ENCODE measurements at regions not wholly inside any gene's neighbourhood (a gene's known extent, or its start where the extent isn't known, plus 50 kb on each side); places are given as distances from the start of the nearest gene placed in this dataset.
"Not testable (repeated sequence)": the region's sequence is repeated elsewhere in the genome, so short reads cannot be mapped to it uniquely, and the experiment has no call there.

DNA sequence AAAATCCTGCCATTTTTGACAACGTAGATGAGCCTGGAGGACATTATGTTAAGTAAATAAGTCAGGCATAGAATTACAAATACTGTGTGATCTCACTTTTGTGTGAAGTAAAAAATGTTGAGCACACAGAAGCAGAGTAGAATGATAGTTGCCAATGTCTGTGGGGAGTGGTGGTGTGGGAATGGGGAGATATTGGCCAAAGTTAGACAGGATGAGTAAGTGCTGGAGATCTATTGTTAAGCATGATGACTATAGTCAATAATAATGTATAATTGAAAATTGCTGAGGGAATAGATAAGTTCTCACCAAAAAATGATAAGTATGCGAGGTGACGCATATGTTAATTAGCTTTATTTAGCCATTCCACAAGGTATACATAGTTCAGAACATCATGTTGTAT, 92.0 kb downstream of the GPR85 start:
- no peak for DNase-seq
- Mint-ChIP-seq H3K4me1 (no peaks in the 10 kb centered on the region), H3K27me3 (no peaks in the 10 kb centered on the region)

DNA sequence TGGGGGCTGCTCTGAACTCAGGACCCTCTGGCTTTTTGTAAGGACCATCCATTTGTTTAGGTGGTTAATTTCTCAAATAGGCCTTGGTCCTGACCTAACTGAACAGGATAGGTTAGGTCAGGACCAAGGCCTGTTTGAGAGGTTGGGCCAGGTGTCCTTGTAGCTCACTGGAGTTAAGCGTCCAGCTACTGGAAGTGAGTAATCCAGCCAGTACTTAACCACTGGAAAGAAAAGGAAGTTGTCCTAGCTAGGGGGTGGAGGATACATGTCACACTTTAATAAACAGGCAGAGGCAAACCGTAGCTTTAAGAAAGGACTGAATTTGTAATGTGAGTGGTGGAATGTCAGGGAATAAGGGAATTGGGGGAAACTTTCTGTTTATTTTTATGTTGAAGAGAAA, 96.0 kb downstream of the GPR85 start:
- CTCF ChIA-PET = no interaction called here
- no peaks in the 10 kb centered on the region for H3K36me3 Mint-ChIP-seq
- H3K9me3 Mint-ChIP-seq = no peaks in the 10 kb centered on the region
- no peak overlapping the region for H3K4me3 Mint-ChIP-seq
- no peak for DNase-seq
- H3K4me1 Mint-ChIP-seq = no peaks in the 10 kb centered on the region
- H3K27me3 Mint-ChIP-seq = no peaks in the 10 kb centered on the region
- H3K27ac Mint-ChIP-seq = no peak overlapping the region

More for the DNA sequence above, 92.0 kb downstream of the GPR85 start:
- Mint-ChIP-seq H3K4me3 (no peak overlapping the region), H3K9me3 (no peaks in the 10 kb centered on the region), H3K27ac (no peak overlapping the region), H3K36me3 (no peaks in the 10 kb centered on the region)
- CTCF ChIA-PET = no interaction called here

DNA sequence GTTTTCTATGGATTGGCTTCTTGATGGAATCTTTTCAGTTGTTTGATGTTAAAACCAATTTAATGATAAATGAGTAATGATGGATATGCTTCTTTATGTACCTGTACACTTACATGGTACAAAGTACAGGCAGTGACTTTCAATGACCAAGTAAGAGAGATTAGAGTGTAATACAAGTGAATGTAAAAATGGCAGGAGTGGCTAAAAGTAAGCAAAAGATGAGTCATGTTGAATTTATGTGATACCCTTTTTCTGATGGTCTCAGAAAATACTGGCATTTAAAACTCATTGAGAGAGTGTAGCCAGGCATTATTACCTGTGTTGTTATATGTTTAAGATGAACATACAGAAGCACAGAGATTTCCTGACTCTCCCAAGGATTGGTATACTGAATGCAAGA, 97.1 kb downstream of the GPR85 start:
- H3K4me3 Mint-ChIP-seq = no peak overlapping the region
- H3K9me3 Mint-ChIP-seq = no peaks in the 10 kb centered on the region
- no peak for DNase-seq
- H3K4me1 Mint-ChIP-seq = no peaks in the 10 kb centered on the region
- CTCF ChIA-PET = no interaction called here
- no peaks in the 10 kb centered on the region for H3K27me3 Mint-ChIP-seq
- H3K36me3 Mint-ChIP-seq = no peaks in the 10 kb centered on the region
- no peak overlapping the region for H3K27ac Mint-ChIP-seq

DNA sequence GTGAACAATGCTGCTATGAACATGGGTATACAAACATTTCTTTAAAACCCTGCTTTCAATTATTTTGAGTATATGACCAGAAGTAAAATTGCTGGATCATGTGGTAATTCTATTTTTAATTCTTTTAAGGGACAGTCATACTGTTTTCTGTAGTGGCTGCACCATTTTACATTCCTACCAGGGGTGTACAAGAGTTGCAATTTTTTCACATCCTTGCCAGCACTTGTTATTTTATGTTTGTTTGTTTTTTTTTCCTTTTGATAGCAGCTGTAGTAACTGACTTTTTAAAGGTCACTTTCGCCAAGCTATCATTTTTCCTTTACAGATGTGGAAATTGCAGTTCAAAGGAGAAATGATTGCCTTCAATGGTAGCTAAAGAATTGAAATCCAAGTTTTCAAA, 99.5 kb downstream of the GPR85 start:
- no peaks in the 10 kb centered on the region for H3K36me3 Mint-ChIP-seq
- H3K4me3 Mint-ChIP-seq = no peak overlapping the region
- H3K27ac Mint-ChIP-seq = no peak overlapping the region
- H3K4me1 Mint-ChIP-seq = no peaks in the 10 kb centered on the region
- no peak for DNase-seq
- no peaks in the 10 kb centered on the region for H3K9me3 Mint-ChIP-seq
- H3K27me3 Mint-ChIP-seq = no peaks in the 10 kb centered on the region
- CTCF ChIA-PET = no interaction called here

- CTCF ChIA-PET = no interaction called here
- H3K4me1 Mint-ChIP-seq = no peaks in the 10 kb centered on the region
- no peak for DNase-seq
These were observed 100.2 kb downstream of the GPR85 start for GRCh38 chr7:112986256-112987031.

DNA sequence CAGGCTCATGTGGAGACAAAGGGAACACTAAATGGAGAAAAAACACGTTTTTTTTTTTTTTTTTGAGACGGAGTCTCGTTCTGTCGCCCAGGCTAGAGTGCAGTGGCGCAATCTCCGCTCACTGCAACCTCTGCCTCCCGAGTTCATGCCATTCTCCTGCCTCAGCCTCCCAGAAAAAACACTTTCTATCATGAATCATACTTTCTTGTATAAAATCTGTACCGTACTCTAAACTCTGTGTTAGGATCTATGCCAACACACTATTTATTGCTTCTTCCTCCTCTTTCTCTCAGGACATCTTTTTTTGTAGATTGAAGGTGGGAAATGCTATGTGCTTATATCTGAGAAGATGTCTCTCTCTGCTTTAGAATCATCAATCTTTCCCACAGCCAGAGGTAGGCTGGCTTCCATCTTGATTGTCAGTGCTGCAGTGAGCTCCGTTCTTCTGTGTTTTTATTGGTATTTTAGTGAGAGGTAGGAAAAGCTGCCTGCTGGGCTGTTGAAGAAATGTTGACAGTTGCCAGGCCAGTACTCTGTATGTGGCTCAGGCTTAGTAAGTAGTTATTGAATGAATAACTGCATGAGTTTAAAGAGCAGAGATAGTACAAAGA, 101.1 kb downstream of the GPR85 start:
- H3K36me3 Mint-ChIP-seq = no peaks in the 10 kb centered on the region
- no peak for DNase-seq
- no peaks in the 10 kb centered on the region for H3K4me1 Mint-ChIP-seq
- CTCF ChIA-PET = no interaction called here
- no peaks in the 10 kb centered on the region for H3K27me3 Mint-ChIP-seq
- H3K27ac Mint-ChIP-seq = no peak overlapping the region
- H3K9me3 Mint-ChIP-seq = no peaks in the 10 kb centered on the region
- no peak overlapping the region for H3K4me3 Mint-ChIP-seq

More at GRCh38 chr7:112986256-112987031, 100.2 kb downstream of the GPR85 start:
- no peaks in the 10 kb centered on the region for H3K9me3 Mint-ChIP-seq
- no peak overlapping the region for H3K4me3 Mint-ChIP-seq
- no peaks in the 10 kb centered on the region for H3K36me3 Mint-ChIP-seq
- no peaks in the 10 kb centered on the region for H3K27me3 Mint-ChIP-seq
- no peak overlapping the region for H3K27ac Mint-ChIP-seq

DNA sequence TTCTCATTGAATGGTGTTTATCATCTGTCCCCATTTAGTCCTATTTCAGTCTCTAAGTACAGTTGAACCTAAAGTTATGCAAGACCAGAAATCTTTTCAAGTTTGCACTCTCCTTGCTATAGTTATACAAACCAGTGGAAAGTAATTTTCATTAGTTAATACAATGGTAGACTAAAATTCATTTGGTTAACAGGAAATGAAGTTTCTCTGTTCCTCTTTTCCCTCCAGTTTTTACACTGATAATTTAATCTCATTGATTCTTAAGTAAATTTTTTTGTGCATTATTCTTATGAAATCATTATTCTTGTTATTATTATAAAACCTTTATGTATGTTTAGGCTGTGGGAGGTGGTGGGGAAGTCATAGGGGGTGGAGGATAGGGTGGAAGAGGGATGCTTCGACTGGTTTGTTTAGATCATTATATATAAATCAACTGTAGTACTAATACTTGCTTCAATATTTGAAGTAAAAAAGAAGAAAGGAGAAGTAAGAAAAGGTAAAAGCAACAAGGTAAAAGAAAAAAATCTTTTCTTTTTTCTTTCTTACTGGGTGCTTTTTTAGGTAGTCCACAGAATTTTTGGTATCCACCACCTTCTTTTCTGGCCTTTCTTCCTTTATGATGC, 104.1 kb downstream of the GPR85 start:
- Mint-ChIP-seq H3K9me3 (no peaks in the 10 kb centered on the region), H3K4me1 (no peaks in the 10 kb centered on the region), H3K27ac (no peak overlapping the region), H3K36me3 (no peaks in the 10 kb centered on the region), H3K4me3 (no peak overlapping the region), H3K27me3 (no peaks in the 10 kb centered on the region)
- CTCF ChIA-PET = interaction anchor here (1.1 kb wide), 1 partner anchor 10 kb away, joined by 3 read pairs; no protein-coding TSS in a partner anchor
- DNase-seq = no peak

DNA sequence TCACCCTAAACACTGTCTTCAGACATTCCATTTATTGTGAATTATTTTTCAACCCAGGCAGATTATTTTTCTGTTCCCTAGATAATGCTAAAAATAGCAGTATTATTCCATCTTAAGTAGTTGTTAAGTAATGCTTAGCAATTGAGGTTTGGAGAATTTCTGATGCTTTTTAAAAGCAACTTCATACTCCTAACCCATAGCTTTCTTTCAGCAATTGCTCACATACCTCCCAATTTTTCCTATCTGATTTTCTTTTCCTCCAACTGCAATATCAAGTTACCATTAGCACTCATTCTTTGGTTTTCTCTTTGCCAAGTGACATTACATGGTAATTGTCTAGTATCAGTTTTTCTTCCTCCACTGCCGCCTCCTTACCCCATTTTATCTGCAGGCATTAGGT, 104.7 kb downstream of the GPR85 start:
- DNase-seq = no peak
- Mint-ChIP-seq H3K27me3 (no peaks in the 10 kb centered on the region), H3K4me3 (no peak overlapping the region), H3K9me3 (no peaks in the 10 kb centered on the region), H3K36me3 (no peaks in the 10 kb centered on the region), H3K4me1 (no peaks in the 10 kb centered on the region), H3K27ac (no peak overlapping the region)
- CTCF ChIA-PET = no interaction called here

- H3K27ac Mint-ChIP-seq, H3K4me3 Mint-ChIP-seq, CTCF ChIA-PET, H3K36me3 Mint-ChIP-seq, DNase-seq, H3K27me3 Mint-ChIP-seq, H3K9me3 Mint-ChIP-seq, H3K4me1 Mint-ChIP-seq: not testable (repeated sequence)
These were observed 107.6 kb downstream of the GPR85 start for GRCh38 chr7:112979055-112979454.

- CTCF ChIA-PET, H3K27me3 Mint-ChIP-seq, DNase-seq, H3K9me3 Mint-ChIP-seq, H3K36me3 Mint-ChIP-seq, H3K4me3 Mint-ChIP-seq, H3K27ac Mint-ChIP-seq, H3K4me1 Mint-ChIP-seq: not testable (repeated sequence)
These were observed 109.2 kb downstream of the GPR85 start for GRCh38 chr7:112977244-112977955.

DNA sequence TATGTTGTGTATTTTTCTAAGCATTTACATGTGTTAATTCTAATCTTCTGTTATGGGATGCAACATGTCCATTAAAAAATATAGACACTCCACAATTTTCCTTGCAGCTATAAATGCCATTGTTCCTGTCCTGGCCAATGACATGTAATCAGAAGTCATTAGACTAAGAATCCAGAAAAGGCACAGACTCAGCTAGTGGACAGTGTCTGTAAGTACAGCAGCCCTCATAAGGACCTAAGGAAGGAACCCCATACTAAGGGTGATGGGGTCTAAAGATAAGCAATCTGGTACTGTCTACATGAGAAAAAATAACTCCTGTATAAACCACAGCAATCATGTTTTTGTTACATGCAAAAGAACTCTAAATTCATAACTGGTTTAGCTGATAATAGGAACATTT, 115.9 kb downstream of the GPR85 start:
- no peaks in the 10 kb centered on the region for H3K27me3 Mint-ChIP-seq
- H3K4me1 Mint-ChIP-seq = no peaks in the 10 kb centered on the region
- no peak for DNase-seq
- H3K27ac Mint-ChIP-seq = no peak overlapping the region
- H3K9me3 Mint-ChIP-seq = no peaks in the 10 kb centered on the region
- CTCF ChIA-PET = no interaction called here
- no peaks in the 10 kb centered on the region for H3K36me3 Mint-ChIP-seq
- no peak overlapping the region for H3K4me3 Mint-ChIP-seq

GRCh38 chr7:112969946-112970345, 116.7 kb downstream of the GPR85 start:
- H3K27me3 Mint-ChIP-seq = no peaks in the 10 kb centered on the region
- H3K9me3 Mint-ChIP-seq = no peaks in the 10 kb centered on the region
- H3K4me1 Mint-ChIP-seq = no peaks in the 10 kb centered on the region
- H3K36me3 Mint-ChIP-seq = no peaks in the 10 kb centered on the region
- CTCF ChIA-PET = no interaction called here
- H3K4me3 Mint-ChIP-seq = no peak overlapping the region
- H3K27ac Mint-ChIP-seq = no peak overlapping the region
- no peak for DNase-seq

DNA sequence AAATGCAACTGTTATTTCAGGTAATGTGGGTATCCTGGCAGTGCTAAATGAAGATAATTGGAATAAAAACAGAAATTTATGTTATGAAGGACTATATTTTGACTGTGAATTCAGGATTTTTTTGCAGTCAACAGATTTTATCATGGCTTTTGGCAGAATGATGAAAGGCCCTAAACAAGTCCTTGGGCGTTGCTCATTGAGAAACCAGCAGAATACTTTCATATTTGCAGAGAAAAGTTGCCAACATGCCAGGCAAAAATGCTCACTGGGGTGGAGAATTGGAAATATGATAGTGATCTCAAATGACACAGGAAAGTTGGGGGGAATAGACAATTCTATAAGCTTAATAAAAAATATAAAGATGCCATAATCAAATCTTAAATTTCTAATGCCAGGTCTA, 121.1 kb downstream of the GPR85 start:
- H3K4me3 Mint-ChIP-seq = no peak overlapping the region
- H3K9me3 Mint-ChIP-seq = no peaks in the 10 kb centered on the region
- CTCF ChIA-PET = no interaction called here
- no peaks in the 10 kb centered on the region for H3K4me1 Mint-ChIP-seq
- DNase-seq = no peak
- no peaks in the 10 kb centered on the region for H3K36me3 Mint-ChIP-seq
- no peaks in the 10 kb centered on the region for H3K27me3 Mint-ChIP-seq
- H3K27ac Mint-ChIP-seq = no peak overlapping the region

DNA sequence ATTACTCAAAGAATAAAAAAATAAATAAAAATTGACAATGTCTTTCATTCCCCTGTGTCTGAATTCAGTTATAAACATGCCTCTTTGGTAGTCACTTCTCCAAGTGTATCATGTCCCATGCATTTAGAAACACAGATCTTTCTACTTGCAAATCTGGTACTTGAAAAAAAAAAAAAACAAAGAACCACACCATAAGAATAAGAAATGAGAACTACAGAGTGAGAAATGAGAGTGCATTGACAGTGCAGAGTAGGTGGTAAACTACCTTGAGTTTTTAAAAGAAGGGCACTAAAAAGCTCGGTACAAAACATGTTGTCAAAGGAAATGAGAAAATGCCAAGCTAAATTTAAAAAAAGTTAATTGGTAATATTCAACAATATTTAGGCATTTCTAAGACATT, 123.0 kb downstream of the GPR85 start:
- no peaks in the 10 kb centered on the region for H3K36me3 Mint-ChIP-seq
- CTCF ChIA-PET = no interaction called here
- no peaks in the 10 kb centered on the region for H3K27me3 Mint-ChIP-seq
- DNase-seq = no peak
- no peak overlapping the region for H3K27ac Mint-ChIP-seq
- no peak overlapping the region for H3K4me3 Mint-ChIP-seq
- H3K4me1 Mint-ChIP-seq = no peaks in the 10 kb centered on the region
- no peaks in the 10 kb centered on the region for H3K9me3 Mint-ChIP-seq

DNA sequence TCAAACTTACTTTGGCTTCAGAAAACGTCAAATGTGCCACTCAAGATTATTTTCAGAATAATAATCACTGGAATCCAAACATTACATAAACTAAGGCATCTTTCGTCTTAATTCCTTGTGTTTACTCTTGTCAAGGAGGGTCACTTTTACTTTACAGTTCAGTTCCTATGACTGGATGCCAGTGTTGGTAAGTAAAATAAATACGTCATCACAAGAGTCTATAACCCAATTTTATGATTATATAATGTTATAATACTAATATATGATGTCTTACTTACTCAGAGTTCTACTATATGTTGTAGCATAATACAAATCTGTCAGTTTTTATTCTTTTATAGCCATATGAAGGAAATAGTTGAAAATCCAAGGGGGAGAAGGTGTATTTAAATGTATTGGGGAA, 123.8 kb downstream of the GPR85 start:
- CTCF ChIA-PET = no interaction called here
- Mint-ChIP-seq H3K36me3 (no peaks in the 10 kb centered on the region), H3K27ac (no peak overlapping the region), H3K4me3 (no peak overlapping the region), H3K4me1 (no peaks in the 10 kb centered on the region), H3K9me3 (no peaks in the 10 kb centered on the region), H3K27me3 (no peaks in the 10 kb centered on the region)
- DNase-seq = no peak

All from activated naive CD4-positive, alpha-beta T cell treated with anti-CD3 and anti-CD28 coated beads, Interleukin-2, amount 10 ng/mL, durations not matched to agents 7 days and 5 days (primary cell).